GM12878 (cell line): ENCODE measurements at regions not wholly inside any gene's neighbourhood (a gene's known extent, or its start where the extent isn't known, plus 50 kb on each side); places are given as distances from the start of the nearest gene placed in this dataset.

ENCODE experiments used
- ATAC-seq: fragments of 200-7000 bp; cut with Tn5 transposase; 3 replicates; pipeline ENCODE4 v1.9.1; 2020; ENCODE audit warnings: mild to moderate bottlenecking, moderate library complexity
- BruUV-seq: library from RNA; stranded (reverse); fragments of 400-500 nt; replicated peaks from 2 replicates; lab custom pipeline; 2021; lab: Mats Ljungman, UMichigan
- CTCF ChIA-PET: fragments of 300-600 bp; sonication (Branson Sonifier 250); formaldehyde crosslinking; extraction: SDS; loops from one replicate; lab custom pipeline; 2021; ENCODE audit warnings: inconsistent platforms; lab: Yijun Ruan, JAX
- POLR2A ChIA-PET: fragments of 350-600 bp; formaldehyde crosslinking; extraction: SDS; loops from one replicate; lab custom pipeline; 2021; ENCODE audit warnings: inconsistent platforms; lab: Charles Lee
- RAD21 ChIA-PET: fragments of 300-600 bp; sonication (Branson Sonifier 250); formaldehyde crosslinking; loops from one replicate; lab custom pipeline; 2023; ENCODE audit warnings: antibody characterized with exemption; ENCODE audit not compliant: unreplicated experiment; lab: Charles Lee
- SMC1A ChIA-PET: fragments of 300-600 bp; sonication (Branson Sonifier 250); formaldehyde crosslinking; loops from one replicate; lab custom pipeline; 2023; ENCODE audit not compliant: unreplicated experiment, uncharacterized antibody; lab: Charles Lee
- DNase-seq: peaks from one replicate; pipeline ENCODE4 v3.0.0-alpha.2; 2011; ENCODE audit warnings: low read depth, low spot score
- FAIRE-seq: peaks from 3 replicates; lab custom pipeline; 2011; peaks lifted over from hg19 to GRCh38; lab: Jason Lieb, UNC
- H2AFZ ChIP-seq: 2 replicates; pipeline ENCODE4 v1.6.0; 2011; ENCODE audit warnings: low read depth, low read length, control low read depth; ENCODE audit not compliant: control insufficient read depth
- H3K27ac ChIP-seq: 2 replicates; pipeline ENCODE4 v1.5.1; 2011; ENCODE audit warnings: control low read depth; ENCODE audit not compliant: control insufficient read depth, insufficient read depth
- H3K27me3 ChIP-seq, 2 experiments: replicated peaks in 1 of 2; 2 replicates each; pipeline versions ENCODE4 v1.6.0 to v1.6.1; 2011; ENCODE audit warnings: low read length in 1 of 2; ENCODE audit not compliant: control insufficient read depth in 2 of 2, insufficient read depth in 2 of 2
- H3K36me3 ChIP-seq, 2 experiments: 2 replicates each; pipeline ENCODE4 v1.5.1; 2011; ENCODE audit warnings: low read length in 1 of 2; ENCODE audit not compliant: control insufficient read depth in 2 of 2, insufficient read depth in 2 of 2
- H3K4me1 ChIP-seq: 2 replicates; pipeline ENCODE4 v1.6.1; 2011; ENCODE audit warnings: mild to moderate bottlenecking, low read length, moderate library complexity, mixed read lengths; ENCODE audit not compliant: control insufficient read depth, insufficient read depth
- H3K4me2 ChIP-seq: 2 replicates; pipeline ENCODE4 v1.6.0; 2011; ENCODE audit warnings: control low read depth; ENCODE audit not compliant: control insufficient read depth, insufficient read depth
- H3K4me3 ChIP-seq: fragments of 200-600 bp; sonication (generic); 2 replicates; pipeline ENCODE4 v1.5.1; 2016
- H3K79me2 ChIP-seq: 2 replicates; pipeline ENCODE4 v1.6.0; 2011; ENCODE audit warnings: low read length; ENCODE audit not compliant: control insufficient read depth, insufficient read depth
- H3K9ac ChIP-seq: 2 replicates; pipeline ENCODE4 v1.8.0; 2011; ENCODE audit warnings: low read length, control low read depth, mixed read lengths; ENCODE audit not compliant: control insufficient read depth, insufficient read depth
- H3K9me3 ChIP-seq: replicated peaks from 3 replicates; pipeline ENCODE4 v1.5.1; 2011; ENCODE audit warnings: mild to moderate bottlenecking, low read length; ENCODE audit not compliant: control insufficient read depth, insufficient read depth
- H4K20me1 ChIP-seq: 2 replicates; pipeline ENCODE4 v1.6.0; 2011; ENCODE audit not compliant: control insufficient read depth, insufficient read depth
- BHLHE40 ChIP-seq, 2 experiments: fragments of 450-650 bp in 1 of 2; IDR thresholded peaks; 2 replicates each; pipeline ENCODE4 v1.6.1; 2011 to 2017; ENCODE audit warnings: low read depth in 2 of 2, borderline replicate concordance in 1 of 2, improper control_type of control experiment in 1 of 2, low read length in 1 of 2, mild to moderate bottlenecking in 1 of 2
- CBX5 ChIP-seq: sonication (generic); IDR thresholded peaks from 2 replicates; pipeline ENCODE4 v1.6.1; 2016; ENCODE audit warnings: low read depth, moderate library complexity, mild to moderate bottlenecking, inconsistent platforms
- EP300 ChIP-seq, 2 experiments: fragments of 150-350 bp in 1 of 2; IDR thresholded peaks; 2 replicates each; pipeline ENCODE4 v1.6.1; 2011 to 2012; ENCODE audit warnings: low read depth in 2 of 2, low read length in 2 of 2, borderline replicate concordance in 1 of 2, improper control_type of control experiment in 1 of 2, inconsistent platforms in 1 of 2; ENCODE audit not compliant: control insufficient read depth in 1 of 2
- ESRRA ChIP-seq: IDR thresholded peaks from 2 replicates; pipeline ENCODE4 v1.6.1; 2012; ENCODE audit warnings: mild to moderate bottlenecking, low read length, improper control_type of control experiment
- HCFC1 ChIP-seq: fragments of 150-350 bp; IDR thresholded peaks from 2 replicates; pipeline ENCODE4 v1.6.1; 2014; ENCODE audit warnings: low read length
- HDAC2 ChIP-seq: fragments of 200-600 bp; sonication (generic); IDR thresholded peaks from 2 replicates; pipeline ENCODE4 v1.6.1; 2017
- IRF4 ChIP-seq: IDR thresholded peaks from 2 replicates; pipeline ENCODE4 v1.6.1; 2011; ENCODE audit warnings: low read depth, low read length
- JUND ChIP-seq: IDR thresholded peaks from 2 replicates; pipeline ENCODE4 v1.6.1; 2012; ENCODE audit warnings: low read depth, mild to moderate bottlenecking, low read length, improper control_type of control experiment, moderate library complexity
- KAT2A ChIP-seq: conservative IDR thresholded peaks from 2 replicates; pipeline ENCODE4 v1.6.1; 2011; ENCODE audit warnings: low read depth, low read length; ENCODE audit not compliant: control insufficient read depth
- MTA3 ChIP-seq: IDR thresholded peaks from 2 replicates; pipeline ENCODE4 v1.6.1; 2012; ENCODE audit warnings: low read length, inconsistent platforms, borderline replicate concordance
- NFIC ChIP-seq: IDR thresholded peaks from 2 replicates; pipeline ENCODE4 v1.6.1; 2012; ENCODE audit warnings: low read depth, mild to moderate bottlenecking, inconsistent platforms, low read length, moderate library complexity
- NFXL1 ChIP-seq: fragments of 450-650 bp; IDR thresholded peaks from 2 replicates; pipeline ENCODE4 v1.6.1; 2017; ENCODE audit warnings: antibody characterized with exemption, mild to moderate bottlenecking, borderline replicate concordance
- NFYA ChIP-seq: IDR thresholded peaks from 2 replicates; pipeline ENCODE4 v1.6.1; 2011; ENCODE audit warnings: low read depth, mild to moderate bottlenecking, low read length, improper control_type of control experiment, borderline replicate concordance
- PAX8 ChIP-seq: fragments of 450-650 bp; IDR thresholded peaks from 2 replicates; pipeline ENCODE4 v1.6.1; 2017; ENCODE audit warnings: mild to moderate bottlenecking, moderate library complexity
- ZNF207 ChIP-seq: fragments of 450-650 bp; IDR thresholded peaks from 2 replicates; pipeline ENCODE4 v1.6.1; 2014; ENCODE audit warnings: antibody characterized with exemption, mild to moderate bottlenecking, borderline replicate concordance
- ZNF384 ChIP-seq: IDR thresholded peaks from 2 replicates; pipeline ENCODE4 v1.6.1; 2012; ENCODE audit warnings: low read depth, mild to moderate bottlenecking, low read length, improper control_type of control experiment, borderline replicate concordance
- in situ Hi-C: fragments of 300-500 bp; cut with MboI; formaldehyde crosslinking; loops from 9 replicates; pipeline ENCODE4 v1.14.3; 2018; ENCODE audit warnings: mixed read lengths
- intact Hi-C: fragments of 100-400 bp; cut with micrococcal nuclease; formaldehyde crosslinking; loops from one replicate; pipeline ENCODE4 v1.14.2; 2022; ENCODE audit not compliant: unreplicated experiment
- TF ChIP-seq, protein P1 (sequence below): fragments of 450-650 bp; IDR thresholded peaks from 2 replicates; pipeline ENCODE4 v1.6.1; 2017; ENCODE audit warnings: mild to moderate bottlenecking, moderate library complexity

DNA sequence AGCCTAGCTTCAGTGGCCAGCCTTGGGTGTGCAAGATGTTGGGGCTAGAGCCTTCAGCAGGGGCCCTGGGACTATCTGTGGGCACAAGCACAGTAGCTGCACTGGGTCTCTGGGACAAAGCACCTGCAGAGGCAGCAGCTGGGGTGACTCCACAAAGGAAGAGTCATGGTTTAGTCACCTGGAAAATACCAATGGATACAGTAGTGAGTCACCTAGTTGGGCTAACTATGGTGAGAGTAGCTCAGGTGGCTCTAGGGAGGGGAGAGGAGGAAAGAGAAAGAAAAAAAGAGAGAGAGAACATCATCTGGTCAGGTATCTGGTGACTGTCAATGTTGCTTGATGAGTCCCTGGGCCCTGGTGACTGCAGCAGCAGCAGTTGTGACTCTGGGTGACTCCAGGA is 72.9 kb upstream of the SPIN4 start:
- Histone ChIP-seq H3K9me3 (no peaks in the 10 kb centered on the region), H4K20me1 (no peaks in the 10 kb centered on the region), H3K9ac (no peak overlapping the region), H2AFZ (no peak overlapping the region), H3K4me3 (no peak overlapping the region), H3K36me3 (no peaks in the 10 kb centered on the region), H3K27ac (no peak overlapping the region), H3K4me2 (no peak overlapping the region), H3K79me2 (no peaks in the 10 kb centered on the region), H3K4me1 (no peaks in the 10 kb centered on the region), H3K27me3 (no peaks in the 10 kb centered on the region)
- no peak for DNase-seq
- TF ChIP-seq HCFC1 = no peak
- no peak for TF ChIP-seq NFIC
- no peak for TF ChIP-seq JUND
- TF ChIP-seq HDAC2 = no peak
- TF ChIP-seq KAT2A = no peak
- no peak for FAIRE-seq
- BruUV-seq = no TSS peak
- no peak for ATAC-seq
- SMC1A ChIA-PET = no interaction called here
- in situ Hi-C loops (no loop called here), intact Hi-C loops (loop anchor here (10.0 kb wide), 1 partner anchor 61 kb away; no protein-coding TSS in a partner anchor)
- POLR2A ChIA-PET = no interaction called here
- RAD21 ChIA-PET = no interaction called here
- CTCF ChIA-PET = no interaction called here

DNA sequence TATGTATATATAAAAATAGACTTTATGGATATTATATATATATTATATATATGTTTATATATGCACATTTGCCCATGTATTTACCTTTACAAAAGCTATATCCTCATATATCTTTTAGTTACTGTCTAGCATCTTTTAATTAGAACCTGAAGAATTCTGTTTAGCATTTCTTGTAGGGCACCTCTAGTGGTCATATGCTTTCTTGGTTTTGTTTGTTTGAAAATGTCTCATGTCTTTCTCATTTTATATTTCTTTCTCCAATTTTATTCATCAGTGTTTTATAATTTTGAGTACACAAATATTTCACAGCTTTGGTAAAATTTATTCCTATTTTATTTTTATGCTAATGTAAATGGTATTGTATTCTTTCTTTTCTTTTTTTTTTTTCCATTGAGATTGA is 70.3 kb upstream of the SPIN4 start:
- RAD21 ChIA-PET = no interaction called here
- in situ Hi-C loops = no loop called here
- Histone ChIP-seq H3K4me2 (no peak overlapping the region), H4K20me1 (no peaks in the 10 kb centered on the region), H3K9ac (no peak overlapping the region), H3K79me2 (no peaks in the 10 kb centered on the region), H3K36me3 (no peaks in the 10 kb centered on the region), H3K27me3 (no peaks in the 10 kb centered on the region), H3K27ac (no peak overlapping the region), H3K4me3 (no peak overlapping the region), H2AFZ (no peak overlapping the region), H3K4me1 (no peaks in the 10 kb centered on the region), H3K9me3 (no peaks in the 10 kb centered on the region)
- intact Hi-C loops = loop anchor here (10.0 kb wide), 1 partner anchor 63 kb away; no protein-coding TSS in a partner anchor
- ATAC-seq (no peak), FAIRE-seq (no peak), DNase-seq (no peak)
- no TSS peak for BruUV-seq
- CTCF ChIA-PET = interaction anchor here (1.3 kb wide), 1 partner anchor 146 kb away, joined by 5 read pairs; no protein-coding TSS in a partner anchor
- POLR2A ChIA-PET = no interaction called here
- SMC1A ChIA-PET = interaction anchor here (0.9 kb wide), 1 partner anchor 8 kb away, joined by 3 read pairs; no protein-coding TSS in a partner anchor
- TF ChIP-seq ZNF207 (no peak), BHLHE40 (IDR thresholded peaks at IDR 0.05; ENCODE audit: borderline replicate concordance in 1 of 2, low read depth in 2 of 2, low read length in 1 of 2) (no peak), PAX8 (no peak), ESRRA (no peak), IRF4 (no peak), ZNF384 (no peak), MTA3 (no peak), EP300 (IDR thresholded peaks at IDR 0.05; ENCODE audit: borderline replicate concordance in 1 of 2, control insufficient read depth in 1 of 2, low read depth in 2 of 2, low read length in 2 of 2) (no peak), CBX5 (no peak), NFYA (no peak), NFXL1 (no peak)
- TF ChIP-seq, protein P1, sequence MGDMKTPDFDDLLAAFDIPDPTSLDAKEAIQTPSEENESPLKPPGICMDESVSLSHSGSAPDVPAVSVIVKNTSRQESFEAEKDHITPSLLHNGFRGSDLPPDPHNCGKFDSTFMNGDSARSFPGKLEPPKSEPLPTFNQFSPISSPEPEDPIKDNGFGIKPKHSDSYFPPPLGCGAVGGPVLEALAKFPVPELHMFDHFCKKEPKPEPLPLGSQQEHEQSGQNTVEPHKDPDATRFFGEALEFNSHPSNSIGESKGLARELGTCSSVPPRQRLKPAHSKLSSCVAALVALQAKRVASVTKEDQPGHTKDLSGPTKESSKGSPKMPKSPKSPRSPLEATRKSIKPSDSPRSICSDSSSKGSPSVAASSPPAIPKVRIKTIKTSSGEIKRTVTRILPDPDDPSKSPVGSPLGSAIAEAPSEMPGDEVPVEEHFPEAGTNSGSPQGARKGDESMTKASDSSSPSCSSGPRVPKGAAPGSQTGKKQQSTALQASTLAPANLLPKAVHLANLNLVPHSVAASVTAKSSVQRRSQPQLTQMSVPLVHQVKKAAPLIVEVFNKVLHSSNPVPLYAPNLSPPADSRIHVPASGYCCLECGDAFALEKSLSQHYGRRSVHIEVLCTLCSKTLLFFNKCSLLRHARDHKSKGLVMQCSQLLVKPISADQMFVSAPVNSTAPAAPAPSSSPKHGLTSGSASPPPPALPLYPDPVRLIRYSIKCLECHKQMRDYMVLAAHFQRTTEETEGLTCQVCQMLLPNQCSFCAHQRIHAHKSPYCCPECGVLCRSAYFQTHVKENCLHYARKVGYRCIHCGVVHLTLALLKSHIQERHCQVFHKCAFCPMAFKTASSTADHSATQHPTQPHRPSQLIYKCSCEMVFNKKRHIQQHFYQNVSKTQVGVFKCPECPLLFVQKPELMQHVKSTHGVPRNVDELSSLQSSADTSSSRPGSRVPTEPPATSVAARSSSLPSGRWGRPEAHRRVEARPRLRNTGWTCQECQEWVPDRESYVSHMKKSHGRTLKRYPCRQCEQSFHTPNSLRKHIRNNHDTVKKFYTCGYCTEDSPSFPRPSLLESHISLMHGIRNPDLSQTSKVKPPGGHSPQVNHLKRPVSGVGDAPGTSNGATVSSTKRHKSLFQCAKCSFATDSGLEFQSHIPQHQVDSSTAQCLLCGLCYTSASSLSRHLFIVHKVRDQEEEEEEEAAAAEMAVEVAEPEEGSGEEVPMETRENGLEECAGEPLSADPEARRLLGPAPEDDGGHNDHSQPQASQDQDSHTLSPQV = no peak
